ENCODE measurements at regions not wholly inside any gene's neighbourhood (a gene's known extent, or its start where the extent isn't known, plus 50 kb on each side); places are given as distances from the start of the nearest gene placed in this dataset.
"Not testable (repeated sequence)": the region's sequence is repeated elsewhere in the genome, so short reads cannot be mapped to it uniquely, and the experiment has no call there.

DNA sequence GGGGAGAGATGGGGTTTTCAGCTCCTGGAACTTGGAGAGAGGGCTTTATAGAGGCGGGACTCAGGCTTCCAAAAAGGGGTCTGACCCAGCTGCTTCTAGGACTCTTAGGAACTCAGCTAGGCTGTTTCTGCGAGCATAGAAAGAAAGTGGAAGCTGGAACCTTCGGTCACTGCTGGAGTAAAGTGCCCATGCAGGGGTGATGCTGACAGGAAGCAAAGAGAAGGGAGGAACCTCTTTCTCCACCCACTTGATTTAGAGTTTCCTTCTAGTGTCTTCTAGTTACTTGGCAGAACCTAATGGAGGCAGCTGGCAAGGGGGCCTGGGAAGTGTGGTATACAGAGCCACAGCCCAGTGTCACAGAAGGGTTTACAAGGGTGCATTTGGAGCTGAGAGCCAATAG lies 283.6 kb downstream of the QKI start:
- ATAC-seq (ENCODE audit: poor library complexity) (no peak), DNase-seq (no peak)
- Histone ChIP-seq H3K4me3 (ENCODE audit: low read length) (no peak overlapping the region), H3K4me1 (ENCODE audit: insufficient read depth, low read length) (no peaks in the 10 kb centered on the region), H3K36me3 (ENCODE audit: insufficient read depth, low read length) (no peaks in the 10 kb centered on the region), H3K9me3 (ENCODE audit: control insufficient read depth in 1 of 2, insufficient read depth in 1 of 2, low read length in 2 of 2) (no peaks in the 10 kb centered on the region), H3K27ac (ENCODE audit: low read depth in 1 of 2, low read length in 2 of 2) (no peak overlapping the region), H3K27me3 (ENCODE audit: control insufficient read depth in 1 of 2, insufficient read depth in 2 of 2, low read length in 2 of 2) (no peaks in the 10 kb centered on the region)
- CTCF ChIA-PET: no interaction called here
- Mint-ChIP-seq H3K27ac (no peak overlapping the region), H3K27me3 (peaks cover 32% of the 10 kb centered on the region), H3K4me1 (ENCODE audit: low read depth) (no peaks in the 10 kb centered on the region), H3K9me3 (no peaks in the 10 kb centered on the region), H3K36me3 (ENCODE audit: low read depth) (no peaks in the 10 kb centered on the region), H3K4me3 (no peak overlapping the region)
- POLR2A ChIA-PET: no interaction called here
- intact Hi-C loops (cut with DNase I, micrococcal nuclease): no loop called here
- TF ChIP-seq, protein P1, sequence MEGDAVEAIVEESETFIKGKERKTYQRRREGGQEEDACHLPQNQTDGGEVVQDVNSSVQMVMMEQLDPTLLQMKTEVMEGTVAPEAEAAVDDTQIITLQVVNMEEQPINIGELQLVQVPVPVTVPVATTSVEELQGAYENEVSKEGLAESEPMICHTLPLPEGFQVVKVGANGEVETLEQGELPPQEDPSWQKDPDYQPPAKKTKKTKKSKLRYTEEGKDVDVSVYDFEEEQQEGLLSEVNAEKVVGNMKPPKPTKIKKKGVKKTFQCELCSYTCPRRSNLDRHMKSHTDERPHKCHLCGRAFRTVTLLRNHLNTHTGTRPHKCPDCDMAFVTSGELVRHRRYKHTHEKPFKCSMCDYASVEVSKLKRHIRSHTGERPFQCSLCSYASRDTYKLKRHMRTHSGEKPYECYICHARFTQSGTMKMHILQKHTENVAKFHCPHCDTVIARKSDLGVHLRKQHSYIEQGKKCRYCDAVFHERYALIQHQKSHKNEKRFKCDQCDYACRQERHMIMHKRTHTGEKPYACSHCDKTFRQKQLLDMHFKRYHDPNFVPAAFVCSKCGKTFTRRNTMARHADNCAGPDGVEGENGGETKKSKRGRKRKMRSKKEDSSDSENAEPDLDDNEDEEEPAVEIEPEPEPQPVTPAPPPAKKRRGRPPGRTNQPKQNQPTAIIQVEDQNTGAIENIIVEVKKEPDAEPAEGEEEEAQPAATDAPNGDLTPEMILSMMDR (IDR thresholded peaks at IDR 0.05): no peak

GRCh38 chr6:163696311-163696710 lies 281.8 kb downstream of the QKI start:
- CTCF ChIA-PET; ATAC-seq (ENCODE audit: poor library complexity); H3K4me1 Mint-ChIP-seq (ENCODE audit: low read depth); H3K9me3 ChIP-seq (ENCODE audit: control insufficient read depth in 1 of 2, insufficient read depth in 1 of 2, low read length in 2 of 2); DNase-seq; H3K4me1 ChIP-seq (ENCODE audit: insufficient read depth, low read length); H3K36me3 Mint-ChIP-seq (ENCODE audit: low read depth); H3K27me3 ChIP-seq (ENCODE audit: control insufficient read depth in 1 of 2, insufficient read depth in 2 of 2, low read length in 2 of 2); H3K27ac Mint-ChIP-seq; H3K4me3 ChIP-seq (ENCODE audit: low read length); H3K36me3 ChIP-seq (ENCODE audit: insufficient read depth, low read length); POLR2A ChIA-PET; H3K4me3 Mint-ChIP-seq; H3K9me3 Mint-ChIP-seq; intact Hi-C loops (cut with DNase I, micrococcal nuclease); H3K27ac ChIP-seq (ENCODE audit: low read depth in 1 of 2, low read length in 2 of 2): not testable (repeated sequence)
- peaks cover 32% of the 10 kb centered on the region for H3K27me3 Mint-ChIP-seq

- Mint-ChIP-seq H3K27ac (no peak overlapping the region), H3K36me3 (ENCODE audit: low read depth) (no peaks in the 10 kb centered on the region), H3K4me1 (ENCODE audit: low read depth) (no peaks in the 10 kb centered on the region), H3K27me3 (peaks cover 32% of the 10 kb centered on the region), H3K9me3 (no peaks in the 10 kb centered on the region), H3K4me3 (no peak overlapping the region)
- H3K4me1 ChIP-seq (ENCODE audit: insufficient read depth, low read length): no peaks in the 10 kb centered on the region
- ATAC-seq (ENCODE audit: poor library complexity): no peak
- TF ChIP-seq, protein P1 (IDR thresholded peaks at IDR 0.05): no peak
- intact Hi-C loops (cut with DNase I, micrococcal nuclease): no loop called here
- DNase-seq: no peak
- no peaks in the 10 kb centered on the region for H3K27me3 ChIP-seq (ENCODE audit: control insufficient read depth in 1 of 2, insufficient read depth in 2 of 2, low read length in 2 of 2)
- no peaks in the 10 kb centered on the region for H3K9me3 ChIP-seq (ENCODE audit: control insufficient read depth in 1 of 2, insufficient read depth in 1 of 2, low read length in 2 of 2)
- CTCF ChIA-PET: no interaction called here
- POLR2A ChIA-PET: no interaction called here
- H3K4me3 ChIP-seq (ENCODE audit: low read length): no peak overlapping the region
- no peak overlapping the region for H3K27ac ChIP-seq (ENCODE audit: low read depth in 1 of 2, low read length in 2 of 2)
- H3K36me3 ChIP-seq (ENCODE audit: insufficient read depth, low read length): no peaks in the 10 kb centered on the region
These were observed 280.9 kb downstream of the QKI start for GRCh38 chr6:163695414-163695864.

DNA sequence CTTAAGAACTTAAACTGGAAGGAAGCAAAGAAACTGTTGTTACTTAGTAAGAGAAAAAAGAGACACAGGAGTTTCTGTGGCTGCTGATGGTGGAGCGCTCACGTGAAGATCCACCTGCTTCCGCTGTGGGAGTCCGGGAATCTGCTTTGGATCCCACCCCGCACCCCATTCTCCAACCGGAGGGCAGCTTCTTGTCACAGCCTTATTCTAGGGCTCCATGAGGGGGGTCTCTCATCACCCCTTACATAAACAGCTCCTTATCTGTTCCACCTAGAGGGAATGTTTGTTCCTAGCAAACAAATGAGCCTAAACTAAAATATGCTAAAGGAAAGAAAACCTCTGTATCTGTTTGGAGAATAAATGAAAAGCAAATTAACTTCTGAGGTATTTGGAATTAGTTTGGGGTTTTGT lies 280.5 kb downstream of the QKI start:
- no peak for ATAC-seq (ENCODE audit: poor library complexity)

More for the DNA sequence above, 280.5 kb downstream of the QKI start:
- H3K4me3 ChIP-seq (ENCODE audit: low read length): no peak overlapping the region
- no peaks in the 10 kb centered on the region for H3K4me1 Mint-ChIP-seq (ENCODE audit: low read depth)
- peaks cover 29% of the 10 kb centered on the region for H3K27me3 Mint-ChIP-seq
- no peaks in the 10 kb centered on the region for H3K36me3 Mint-ChIP-seq (ENCODE audit: low read depth)
- ChIA-PET CTCF (no interaction called here), POLR2A (no interaction called here)
- TF ChIP-seq, protein P1 (IDR thresholded peaks at IDR 0.05): no peak
- DNase-seq: no peak
- no peaks in the 10 kb centered on the region for H3K9me3 Mint-ChIP-seq
- H3K27ac Mint-ChIP-seq: no peak overlapping the region
- intact Hi-C loops (cut with DNase I, micrococcal nuclease): no loop called here
- H3K27me3 ChIP-seq (ENCODE audit: control insufficient read depth in 1 of 2, insufficient read depth in 2 of 2, low read length in 2 of 2): no peaks in the 10 kb centered on the region
- no peaks in the 10 kb centered on the region for H3K36me3 ChIP-seq (ENCODE audit: insufficient read depth, low read length)
- no peaks in the 10 kb centered on the region for H3K4me1 ChIP-seq (ENCODE audit: insufficient read depth, low read length)
- H3K9me3 ChIP-seq (ENCODE audit: control insufficient read depth in 1 of 2, insufficient read depth in 1 of 2, low read length in 2 of 2): no peaks in the 10 kb centered on the region
- H3K27ac ChIP-seq (ENCODE audit: low read depth in 1 of 2, low read length in 2 of 2): no peak overlapping the region
- H3K4me3 Mint-ChIP-seq: no peak overlapping the region

Data from CD4-positive, alpha-beta T cell (primary cell).